ENCODE measurements at regions not wholly inside any gene's neighbourhood (a gene's known extent, or its start where the extent isn't known, plus 50 kb on each side); places are given as distances from the start of the nearest gene placed in this dataset.

- Histone ChIP-seq H3K4me3 (replicated peaks in 1 of 3; ENCODE audit: insufficient read depth in 1 of 3, low read depth in 1 of 3, low read length in 3 of 3) (no peak overlapping the region), H2AFZ (ENCODE audit: low read depth, low read length) (no peak overlapping the region), H3K27ac (ENCODE audit: insufficient read depth, low read depth, low read length) (no peak overlapping the region), H3K27me3 (ENCODE audit: control insufficient read depth in 2 of 2, insufficient read depth in 2 of 2, low read length in 2 of 2) (no peaks in the 10 kb centered on the region), H3K4me2 (ENCODE audit: insufficient read depth, low read length) (no peak overlapping the region), H3K79me2 (ENCODE audit: control insufficient read depth, insufficient read depth, low read length) (no peaks in the 10 kb centered on the region), H3K9me3 (replicated peaks; ENCODE audit: control insufficient read depth, insufficient read depth, low read length) (no peaks in the 10 kb centered on the region), H3K9ac (replicated peaks; ENCODE audit: extremely low read depth, insufficient read depth, low read length) (no peak overlapping the region), H3K36me3 (ENCODE audit: control insufficient read depth in 2 of 2, extremely low read depth in 1 of 2, insufficient read depth in 2 of 2, low read length in 2 of 2) (no peaks in the 10 kb centered on the region), H3K9me1 (replicated peaks; ENCODE audit: control insufficient read depth, extremely low read depth, insufficient read depth, low read length) (no peaks in the 10 kb centered on the region), H4K20me1 (replicated peaks; ENCODE audit: control insufficient read depth, extremely low read depth, insufficient read depth, low read length) (no peaks in the 10 kb centered on the region), H3K4me1 (ENCODE audit: control insufficient read depth, extremely low read depth, insufficient read depth, low read length) (no peaks in the 10 kb centered on the region)
- FAIRE-seq (no peak), DNase-seq (ENCODE audit: low read depth, low spot score) (no peak)
- CTCF ChIA-PET: no interaction called here
- POLR2A ChIA-PET: no interaction called here
- intact Hi-C loops (cut with micrococcal nuclease) (no loop called here), dilution Hi-C loops (cut with MboI; ENCODE audit: extremely low pct_ligation_motif_present, low sequenced_read_pairs) (no loop called here)
- no TSS peak for BruUV-seq (replicated peaks)
- TF ChIP-seq EZH2 (IDR thresholded peaks at IDR 0.05; ENCODE audit: borderline replicate concordance, low read depth, low read length, severe bottlenecking): no peak
These were observed 182.3 kb downstream of the MBOAT1 start for GRCh38 chr6:20029979-20030378.

- Histone ChIP-seq H3K27ac (ENCODE audit: insufficient read depth, low read depth, low read length) (no peak overlapping the region), H3K9me3 (replicated peaks; ENCODE audit: control insufficient read depth, insufficient read depth, low read length) (no peaks in the 10 kb centered on the region), H3K4me3 (replicated peaks in 1 of 3; ENCODE audit: insufficient read depth in 1 of 3, low read depth in 1 of 3, low read length in 3 of 3) (no peak overlapping the region), H3K36me3 (ENCODE audit: control insufficient read depth in 2 of 2, extremely low read depth in 1 of 2, insufficient read depth in 2 of 2, low read length in 2 of 2) (no peaks in the 10 kb centered on the region), H3K79me2 (ENCODE audit: control insufficient read depth, insufficient read depth, low read length) (no peaks in the 10 kb centered on the region), H3K9ac (replicated peaks; ENCODE audit: extremely low read depth, insufficient read depth, low read length) (no peak overlapping the region), H3K27me3 (ENCODE audit: control insufficient read depth in 2 of 2, insufficient read depth in 2 of 2, low read length in 2 of 2) (no peaks in the 10 kb centered on the region), H2AFZ (ENCODE audit: low read depth, low read length) (no peak overlapping the region), H3K4me1 (ENCODE audit: control insufficient read depth, extremely low read depth, insufficient read depth, low read length) (no peaks in the 10 kb centered on the region), H3K4me2 (ENCODE audit: insufficient read depth, low read length) (no peak overlapping the region), H4K20me1 (replicated peaks; ENCODE audit: control insufficient read depth, extremely low read depth, insufficient read depth, low read length) (no peaks in the 10 kb centered on the region), H3K9me1 (replicated peaks; ENCODE audit: control insufficient read depth, extremely low read depth, insufficient read depth, low read length) (no peaks in the 10 kb centered on the region)
- no TSS peak for BruUV-seq (replicated peaks)
- dilution Hi-C loops (cut with MboI; ENCODE audit: extremely low pct_ligation_motif_present, low sequenced_read_pairs) (no loop called here), intact Hi-C loops (cut with micrococcal nuclease) (no loop called here)
- CTCF ChIA-PET: no interaction called here
- DNase-seq (ENCODE audit: low read depth, low spot score): no peak
- FAIRE-seq: no peak
- no peak for TF ChIP-seq EZH2 (IDR thresholded peaks at IDR 0.05; ENCODE audit: borderline replicate concordance, low read depth, low read length, severe bottlenecking)
- TF ChIP-seq, protein P1, sequence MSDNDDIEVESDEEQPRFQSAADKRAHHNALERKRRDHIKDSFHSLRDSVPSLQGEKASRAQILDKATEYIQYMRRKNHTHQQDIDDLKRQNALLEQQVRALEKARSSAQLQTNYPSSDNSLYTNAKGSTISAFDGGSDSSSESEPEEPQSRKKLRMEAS (IDR thresholded peaks at IDR 0.05; ENCODE audit: insufficient read depth, insufficient read length): no peak
- TF ChIP-seq, protein P2, sequence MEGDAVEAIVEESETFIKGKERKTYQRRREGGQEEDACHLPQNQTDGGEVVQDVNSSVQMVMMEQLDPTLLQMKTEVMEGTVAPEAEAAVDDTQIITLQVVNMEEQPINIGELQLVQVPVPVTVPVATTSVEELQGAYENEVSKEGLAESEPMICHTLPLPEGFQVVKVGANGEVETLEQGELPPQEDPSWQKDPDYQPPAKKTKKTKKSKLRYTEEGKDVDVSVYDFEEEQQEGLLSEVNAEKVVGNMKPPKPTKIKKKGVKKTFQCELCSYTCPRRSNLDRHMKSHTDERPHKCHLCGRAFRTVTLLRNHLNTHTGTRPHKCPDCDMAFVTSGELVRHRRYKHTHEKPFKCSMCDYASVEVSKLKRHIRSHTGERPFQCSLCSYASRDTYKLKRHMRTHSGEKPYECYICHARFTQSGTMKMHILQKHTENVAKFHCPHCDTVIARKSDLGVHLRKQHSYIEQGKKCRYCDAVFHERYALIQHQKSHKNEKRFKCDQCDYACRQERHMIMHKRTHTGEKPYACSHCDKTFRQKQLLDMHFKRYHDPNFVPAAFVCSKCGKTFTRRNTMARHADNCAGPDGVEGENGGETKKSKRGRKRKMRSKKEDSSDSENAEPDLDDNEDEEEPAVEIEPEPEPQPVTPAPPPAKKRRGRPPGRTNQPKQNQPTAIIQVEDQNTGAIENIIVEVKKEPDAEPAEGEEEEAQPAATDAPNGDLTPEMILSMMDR (IDR thresholded peaks at IDR 0.05; ENCODE audit: extremely low read depth in 1 of 2, insufficient read depth in 1 of 2, low read depth in 1 of 2, low read length in 2 of 2): no peak
- no peak for TF ChIP-seq POLR2AphosphoS5 (IDR thresholded peaks at IDR 0.05; ENCODE audit: insufficient read depth, low read depth, low read length)
- POLR2A ChIA-PET: no interaction called here
These were observed 180.9 kb downstream of the MBOAT1 start for GRCh38 chr6:20031342-20031741.
